GM12875 (cell line): ENCODE measurements at regions not wholly inside any gene's neighbourhood (a gene's known extent, or its start where the extent isn't known, plus 50 kb on each side); places are given as distances from the start of the nearest gene placed in this dataset.

Experiments used
- H3K4me3 ChIP-seq: one replicate; pipeline ENCODE4 v1.5.1; 2011; ENCODE audit warnings: low read depth, low read length, control low read depth
- CTCF ChIP-seq: IDR thresholded peaks from 2 replicates; pipeline ENCODE4 v1.5.1; 2011; ENCODE audit warnings: low read depth, mild to moderate bottlenecking, control low read depth, inconsistent platforms, low read length, moderate library complexity, borderline replicate concordance; ENCODE audit not compliant: insufficient read depth

GRCh38 chr10:62738916-62739315, 65.6 kb upstream of the ADO start:
- no peak overlapping the region for H3K4me3 ChIP-seq
- TF ChIP-seq CTCF: no peak

- no peak overlapping the region for H3K4me3 ChIP-seq
- TF ChIP-seq CTCF: no peak
These were observed 63.4 kb upstream of the ADO start for GRCh38 chr10:62740885-62741745.

DNA sequence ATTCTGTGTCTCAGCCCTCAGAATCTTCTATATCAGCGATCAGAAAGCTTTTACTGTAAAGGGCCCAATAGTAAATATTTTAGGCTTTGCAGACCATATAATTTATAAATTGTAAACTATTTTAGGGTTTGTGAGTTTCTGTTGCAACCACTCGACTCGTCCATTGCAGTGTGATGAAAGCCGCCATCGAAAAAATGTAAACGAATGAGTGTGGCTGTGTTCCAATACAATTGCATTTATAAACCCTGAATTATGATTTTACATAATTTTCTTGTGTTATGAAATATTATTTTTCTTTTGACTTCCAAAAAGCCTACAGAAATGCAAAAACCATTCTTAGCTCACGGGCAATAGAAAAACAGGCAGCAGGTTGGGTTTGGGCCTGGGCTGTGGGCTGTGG, 62.5 kb upstream of the ADO start:
- TF ChIP-seq CTCF: no peak
- no peak overlapping the region for H3K4me3 ChIP-seq

GRCh38 chr10:62742536-62743061, 61.9 kb upstream of the ADO start:
- H3K4me3 ChIP-seq: no peak overlapping the region
- TF ChIP-seq CTCF: no peak

GRCh38 chr10:62744136-62744535, 60.4 kb upstream of the ADO start:
- H3K4me3 ChIP-seq: no peak overlapping the region
- TF ChIP-seq CTCF: no peak

DNA sequence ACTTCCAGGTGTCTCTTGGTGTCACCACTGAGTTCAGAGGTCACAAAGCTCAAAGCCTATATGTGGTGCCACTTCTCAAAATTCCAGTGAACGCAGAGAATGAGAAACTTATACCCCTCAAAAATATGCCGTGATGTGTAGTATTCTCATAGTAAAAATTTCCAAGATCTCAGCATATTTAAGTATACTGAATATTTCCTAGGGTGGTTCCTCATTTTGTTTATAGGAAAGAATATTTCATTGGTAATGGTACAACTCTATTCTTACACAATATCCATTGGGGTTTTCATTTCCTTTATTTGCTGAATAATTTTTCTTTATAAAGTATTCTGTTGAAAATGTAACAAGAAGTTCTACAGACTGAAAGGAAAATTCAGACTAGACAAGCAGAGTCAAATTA, 58.9 kb upstream of the ADO start:
- no peak overlapping the region for H3K4me3 ChIP-seq
- no peak for TF ChIP-seq CTCF
